ENCODE measurements at regions not wholly inside any gene's neighbourhood (a gene's known extent, or its start where the extent isn't known, plus 50 kb on each side); places are given as distances from the start of the nearest gene placed in this dataset.
A peak's percentile ranks its signal among the peaks of the same experiment; 100 is the strongest.
"Not testable (repeated sequence)": the region's sequence is repeated elsewhere in the genome, so short reads cannot be mapped to it uniquely, and the experiment has no call there.

- no peak for DNase-seq
Measured at GRCh38 chr18:51330739-51331138, 133.3 kb upstream of the MEX3C start.

GRCh38 chr18:51337406-51337805, 139.9 kb upstream of the MEX3C start:
- DNase-seq, result no peak

- no peak for DNase-seq
Measured at GRCh38 chr18:51339856-51340255, 142.4 kb upstream of the MEX3C start.

DNA sequence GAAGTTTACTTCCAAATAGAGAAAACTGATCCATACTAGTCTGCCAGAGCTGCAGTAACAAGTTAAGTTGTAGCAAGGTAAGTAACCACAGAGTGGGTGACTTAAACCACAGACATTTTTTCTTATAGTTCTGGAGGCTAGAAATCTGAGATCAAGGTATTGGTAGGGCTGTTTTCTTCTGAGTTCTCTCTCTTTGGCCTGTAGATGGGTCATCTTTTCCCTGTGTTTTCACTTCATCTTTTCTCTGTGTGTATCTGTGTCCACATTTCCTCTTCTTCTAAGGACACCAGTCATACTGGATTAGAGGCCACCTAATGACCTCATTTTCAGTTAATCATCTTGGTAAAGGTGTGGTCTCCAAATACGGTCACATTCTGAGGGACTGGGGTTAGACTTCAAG, 142.9 kb upstream of the MEX3C start:
- no peak for DNase-seq

DNA sequence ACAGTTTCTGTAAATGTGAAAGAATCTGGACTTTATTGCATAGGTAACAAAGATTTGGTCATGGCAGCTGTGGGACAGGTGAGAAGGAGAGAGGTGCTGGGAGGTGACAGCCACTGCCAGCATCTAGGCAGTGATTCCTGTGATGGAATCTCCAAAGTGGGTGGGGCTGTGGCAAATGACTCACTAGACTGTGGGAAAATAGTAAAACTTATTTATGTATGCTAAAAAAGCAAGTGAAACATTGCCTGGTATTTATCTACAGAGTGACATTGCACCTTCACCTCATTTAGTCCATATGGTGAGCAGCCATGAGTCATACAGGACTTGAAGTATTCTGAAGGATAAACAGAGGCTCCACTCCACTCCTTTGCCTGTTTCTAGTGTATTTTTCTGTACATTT, 145.3 kb upstream of the MEX3C start:
- DNase-seq, result no peak

DNA sequence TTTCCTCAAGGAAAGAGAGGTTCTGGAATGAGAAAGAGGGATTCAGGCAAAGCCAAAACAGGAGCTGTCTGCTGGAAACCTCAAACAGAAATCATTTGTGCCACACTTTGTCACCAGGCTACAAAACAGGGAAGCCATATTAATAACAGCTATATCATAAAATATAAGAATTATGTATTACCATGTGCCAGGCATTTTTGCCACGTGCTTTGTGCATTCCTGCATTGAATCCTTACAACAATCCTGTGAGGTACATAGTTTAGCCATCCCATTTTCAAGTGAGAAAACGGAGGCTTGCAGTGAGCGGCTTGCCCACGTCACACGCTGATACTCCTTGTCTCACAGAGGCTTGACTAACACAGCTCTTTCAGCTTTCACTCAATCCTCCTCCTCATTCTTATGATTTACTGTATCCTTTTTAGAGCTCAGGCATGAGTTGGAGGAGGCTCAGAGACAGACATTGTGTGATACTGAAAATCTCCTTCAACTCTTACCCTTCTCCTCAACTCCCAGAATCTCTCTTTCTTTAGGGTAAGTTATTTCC, 148.4 kb upstream of the MEX3C start:
- DNase-seq, result no peak

GRCh38 chr18:51346404-51346803, 148.9 kb upstream of the MEX3C start:
- DNase-seq, result no peak

GRCh38 chr18:51350081-51350480, 152.6 kb upstream of the MEX3C start:
- no peak for DNase-seq

- no peak for DNase-seq
Measured at GRCh38 chr18:51355841-51356240, 158.4 kb upstream of the MEX3C start.

GRCh38 chr18:51360301-51360700, 162.8 kb upstream of the MEX3C start:
- DNase-seq, result not testable (repeated sequence)

GRCh38 chr18:51361130-51361860, 163.8 kb upstream of the MEX3C start:
- peak; percentile 9 to 32 for DNase-seq

DNA sequence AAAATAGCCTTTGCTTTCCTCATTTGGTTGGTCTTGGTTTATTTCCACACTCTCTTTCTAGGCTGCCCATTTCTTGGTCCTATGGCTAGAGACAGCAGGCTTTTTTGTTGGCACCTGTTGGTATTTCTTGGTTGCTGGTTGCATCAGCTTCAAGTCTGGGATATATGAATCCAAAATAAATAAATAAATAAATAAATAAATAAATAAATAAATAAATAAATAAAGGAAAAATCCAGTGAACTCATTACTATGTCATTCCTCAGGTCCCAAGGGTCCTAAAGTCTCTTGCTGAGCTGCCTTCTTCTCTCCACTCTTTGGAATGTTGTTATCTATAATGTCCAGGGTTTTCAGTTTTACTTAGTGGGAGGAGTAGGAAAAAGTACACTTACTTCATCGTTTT, 165.9 kb upstream of the MEX3C start:
- DNase-seq, result no peak

- no peak for DNase-seq
Measured at GRCh38 chr18:51370996-51371395, 173.5 kb upstream of the MEX3C start.

DNA sequence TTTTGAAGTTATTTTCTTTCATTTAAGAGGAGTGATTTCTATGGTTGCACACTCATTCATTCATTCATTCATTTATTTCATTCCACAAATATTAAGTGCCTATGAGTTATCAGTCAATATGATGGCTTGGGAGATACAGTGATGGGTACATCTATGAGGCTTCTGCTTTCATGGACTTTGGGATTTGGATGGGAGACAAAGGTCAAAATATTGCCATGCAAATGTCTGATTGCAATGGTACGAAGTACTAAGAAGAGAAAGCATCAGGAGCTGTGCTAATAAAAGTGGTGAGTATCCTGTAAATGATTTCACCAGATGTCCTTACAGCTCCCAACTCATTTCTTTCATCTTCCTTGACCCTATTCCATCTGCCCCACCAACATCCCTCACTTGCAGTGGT, 174.4 kb upstream of the MEX3C start:
- DNase-seq, result no peak

DNA sequence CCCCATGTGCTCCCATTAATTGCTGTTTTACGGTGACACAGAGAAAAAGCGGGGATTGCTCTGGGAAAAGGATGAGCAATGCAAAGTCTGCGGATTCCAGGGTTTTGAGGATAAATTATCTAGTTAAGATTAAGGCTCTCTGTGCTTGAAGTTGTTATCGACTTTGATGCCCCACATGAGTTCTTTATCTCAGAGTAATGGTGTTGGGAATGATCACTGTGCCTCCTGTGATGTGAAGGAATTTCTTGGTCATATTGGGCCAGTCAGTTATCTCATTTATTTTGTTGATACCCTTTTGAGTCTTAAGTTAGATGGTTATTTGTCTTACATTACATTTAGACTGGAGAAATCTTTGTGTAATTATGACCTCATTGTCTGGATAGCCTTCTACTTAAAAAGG, 184.6 kb upstream of the MEX3C start:
- no peak for DNase-seq

DNA sequence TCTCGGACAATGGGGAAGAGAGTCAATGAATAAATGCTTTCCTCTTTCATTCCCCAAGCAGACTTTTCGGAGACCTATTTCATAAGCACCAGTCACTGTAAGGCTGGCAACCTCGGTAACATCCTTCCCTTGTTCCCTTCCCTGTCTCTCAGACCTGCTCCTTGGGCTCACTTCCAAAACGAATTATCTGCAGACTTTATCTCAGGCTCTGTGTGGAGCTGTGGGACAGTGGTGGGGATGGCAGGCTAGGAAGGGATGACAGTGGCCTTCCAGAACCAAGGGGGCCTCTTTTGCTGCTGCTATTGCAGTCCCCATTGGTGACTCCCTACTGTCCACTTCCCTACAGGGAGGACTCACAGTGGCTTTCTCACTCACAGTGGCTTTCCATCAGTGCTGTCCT, 185.6 kb upstream of the MEX3C start:
- no peak for DNase-seq

GRCh38 chr18:51383711-51384110, 186.2 kb upstream of the MEX3C start:
- no peak for DNase-seq

- DNase-seq, result no peak
Measured at GRCh38 chr18:51385270-51385669, 187.8 kb upstream of the MEX3C start.

DNA sequence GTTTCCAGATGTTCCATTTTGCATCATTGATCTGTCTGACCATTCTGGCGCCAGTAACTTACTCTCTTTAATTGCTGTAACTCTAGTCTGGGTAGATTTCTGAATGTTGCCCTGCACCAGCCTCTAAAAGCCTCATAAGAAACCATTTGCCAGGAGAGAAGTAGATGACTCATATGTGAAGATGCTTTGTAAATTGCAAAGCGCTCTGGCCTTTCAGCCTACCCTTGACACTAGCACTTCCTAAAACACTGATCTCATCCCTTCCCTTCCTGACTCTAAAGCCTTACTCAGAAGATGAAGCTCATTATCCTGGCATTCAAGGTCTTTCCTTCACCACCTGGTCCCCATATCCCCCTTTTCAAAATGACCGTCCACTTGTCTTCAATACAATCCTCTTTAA, 193.2 kb upstream of the MEX3C start:
- DNase-seq, result no peak

GRCh38 chr18:51391215-51391614, 193.7 kb upstream of the MEX3C start:
- DNase-seq, result no peak

DNA sequence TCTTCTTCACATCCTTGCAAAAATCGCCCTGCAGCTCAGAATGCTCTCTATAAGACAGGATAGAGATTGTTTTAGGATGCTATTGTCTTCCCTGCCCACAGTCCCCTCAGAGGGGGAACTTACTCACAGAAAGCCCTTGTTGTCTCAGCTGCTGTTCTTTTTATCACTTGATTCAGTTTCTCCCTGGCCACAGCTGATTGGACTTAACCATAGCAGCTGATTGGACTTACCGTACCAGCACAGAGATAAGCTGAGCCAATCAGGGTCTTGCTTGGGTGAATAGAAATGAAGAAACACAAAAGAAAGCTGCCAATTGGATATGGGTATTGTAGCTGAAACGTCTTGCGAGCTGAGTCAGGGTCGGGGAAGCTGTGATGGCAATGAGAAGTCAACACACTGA, 194.2 kb upstream of the MEX3C start:
- no peak for DNase-seq

DNA sequence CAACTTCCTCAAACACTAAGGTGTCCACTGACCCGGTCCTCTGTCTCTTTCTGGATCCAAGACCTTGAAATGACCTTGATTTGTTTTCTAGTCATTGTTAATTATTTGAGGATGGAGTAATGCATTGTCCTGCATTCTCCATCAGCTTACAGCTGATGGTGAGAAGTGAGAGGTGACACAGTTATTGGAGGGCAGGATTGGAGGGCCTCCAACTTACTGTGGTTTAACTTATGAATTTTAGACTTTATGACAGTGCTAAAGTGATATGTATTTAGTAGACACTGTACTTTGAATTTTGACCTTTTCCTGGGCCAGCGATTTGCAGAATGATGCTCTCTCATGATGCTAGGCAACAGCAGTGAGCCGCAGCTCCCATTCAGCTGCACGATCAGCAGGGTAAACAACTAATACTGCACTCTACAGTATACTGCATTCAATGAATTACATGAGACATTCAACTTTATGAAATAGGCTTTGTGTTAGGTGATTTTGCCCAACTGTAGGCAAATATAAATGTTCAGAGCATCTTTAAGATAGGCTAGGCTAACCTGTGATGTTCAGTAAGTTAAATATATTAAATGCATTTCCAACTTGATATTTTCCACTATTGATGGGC, 200.0 kb upstream of the MEX3C start:
- DNase-seq, result no peak

GRCh38 chr18:51398104-51398503, 200.6 kb upstream of the MEX3C start:
- no peak for DNase-seq

GRCh38 chr18:51399491-51400122, 202.1 kb upstream of the MEX3C start:
- DNase-seq, result no peak

Measured in AML-193 (cell line).